Neural crest cell (in vitro differentiated cells): ENCODE measurements at regions not wholly inside any gene's neighbourhood (a gene's known extent, or its start where the extent isn't known, plus 50 kb on each side); places are given as distances from the start of the nearest gene placed in this dataset.
"Not testable (repeated sequence)": the region's sequence is repeated elsewhere in the genome, so short reads cannot be mapped to it uniquely, and the experiment has no call there.

ENCODE experiments used
- DNase-seq: peaks from one replicate; pipeline ENCODE4 v3.0.0; 2021; ENCODE audit warnings: low read depth, mixed read lengths, low spot score
- H3K27ac Mint-ChIP-seq: one replicate; pipeline ENCODE4 v1.8.0; 2021; ENCODE audit warnings: mild to moderate bottlenecking, mixed read lengths; ENCODE audit not compliant: unreplicated experiment
- H3K27me3 Mint-ChIP-seq: 2 replicates; pipeline ENCODE4 v1.8.0; 2021; ENCODE audit warnings: low read depth, mild to moderate bottlenecking, mixed read lengths
- H3K36me3 Mint-ChIP-seq: 2 replicates; pipeline ENCODE4 v1.8.0; 2021; ENCODE audit warnings: low read depth, mild to moderate bottlenecking, mixed read lengths
- H3K4me1 Mint-ChIP-seq: 2 replicates; pipeline ENCODE4 v1.8.0; 2021; ENCODE audit warnings: mixed read lengths
- H3K4me3 Mint-ChIP-seq: one replicate; pipeline ENCODE4 v1.8.0; 2021; ENCODE audit warnings: mild to moderate bottlenecking, mixed read lengths
- H3K9me3 Mint-ChIP-seq: 2 replicates; pipeline ENCODE4 v1.8.0; 2021; ENCODE audit warnings: mixed read lengths
- CTCF ChIP-seq: fragments of 200-600 bp; sonication (generic); conservative IDR thresholded peaks from 2 replicates; pipeline ENCODE4 v1.5.0; 2021; ENCODE audit warnings: antibody characterized with exemption, mild to moderate bottlenecking

GRCh38 chr14:105700146-105700545, 173.8 kb downstream of the TMEM121 start:
- H3K27ac Mint-ChIP-seq, H3K27me3 Mint-ChIP-seq, H3K4me1 Mint-ChIP-seq, H3K4me3 Mint-ChIP-seq, DNase-seq: not testable (repeated sequence)
- Mint-ChIP-seq H3K9me3 (peaks cover 18% of the 10 kb centered on the region), H3K36me3 (peaks cover 18% of the 10 kb centered on the region)

- no peak for TF ChIP-seq CTCF
- peaks cover 19% of the 10 kb centered on the region for H3K36me3 Mint-ChIP-seq
- no peak for DNase-seq
- H3K4me1 Mint-ChIP-seq = no peaks in the 10 kb centered on the region
- no peaks in the 10 kb centered on the region for H3K27me3 Mint-ChIP-seq
- no peak overlapping the region for H3K4me3 Mint-ChIP-seq
- no peak overlapping the region for H3K27ac Mint-ChIP-seq
- peaks cover 20% of the 10 kb centered on the region for H3K9me3 Mint-ChIP-seq
Observed at GRCh38 chr14:105700622-105701288, 174.4 kb downstream of the TMEM121 start.

GRCh38 chr14:105701456-105702274, 175.3 kb downstream of the TMEM121 start:
- Mint-ChIP-seq H3K9me3 (peaks cover 20% of the 10 kb centered on the region), H3K4me3 (no peak overlapping the region), H3K27me3 (no peaks in the 10 kb centered on the region), H3K4me1 (no peaks in the 10 kb centered on the region), H3K36me3 (peaks cover 19% of the 10 kb centered on the region), H3K27ac (no peak overlapping the region)
- DNase-seq = no peak
- no peak for TF ChIP-seq CTCF

GRCh38 chr14:105702275-105702817, 176.0 kb downstream of the TMEM121 start:
- peaks cover 20% of the 10 kb centered on the region for H3K9me3 Mint-ChIP-seq
- TF ChIP-seq CTCF = no peak
- no peak overlapping the region for H3K27ac Mint-ChIP-seq
- H3K27me3 Mint-ChIP-seq = no peaks in the 10 kb centered on the region
- peaks cover 19% of the 10 kb centered on the region for H3K36me3 Mint-ChIP-seq
- DNase-seq = no peak
- H3K4me3 Mint-ChIP-seq = no peak overlapping the region
- no peaks in the 10 kb centered on the region for H3K4me1 Mint-ChIP-seq

GRCh38 chr14:105703044-105703665, 176.8 kb downstream of the TMEM121 start:
- DNase-seq, H3K4me1 Mint-ChIP-seq, H3K27me3 Mint-ChIP-seq, H3K27ac Mint-ChIP-seq, H3K4me3 Mint-ChIP-seq: not testable (repeated sequence)
- Mint-ChIP-seq H3K36me3 (peaks cover 16% of the 10 kb centered on the region), H3K9me3 (peaks cover 16% of the 10 kb centered on the region)

- not testable (repeated sequence) for H3K27me3 Mint-ChIP-seq, H3K4me1 Mint-ChIP-seq, H3K4me3 Mint-ChIP-seq, DNase-seq, H3K27ac Mint-ChIP-seq
- Mint-ChIP-seq H3K9me3 (peaks cover 13% of the 10 kb centered on the region), H3K36me3 (peaks cover 13% of the 10 kb centered on the region)
Observed at GRCh38 chr14:105704091-105704490, 177.7 kb downstream of the TMEM121 start.

GRCh38 chr14:105704492-105704891, 178.1 kb downstream of the TMEM121 start:
- H3K4me3 Mint-ChIP-seq, H3K27me3 Mint-ChIP-seq, DNase-seq, H3K27ac Mint-ChIP-seq, H3K4me1 Mint-ChIP-seq: not testable (repeated sequence)
- Mint-ChIP-seq H3K9me3 (peaks cover 13% of the 10 kb centered on the region), H3K36me3 (peaks cover 13% of the 10 kb centered on the region)

- not testable (repeated sequence) for H3K27ac Mint-ChIP-seq, H3K27me3 Mint-ChIP-seq
Observed at GRCh38 chr14:105705512-105705861, 179.1 kb downstream of the TMEM121 start.

GRCh38 chr14:105705862-105706700, 179.7 kb downstream of the TMEM121 start:
- H3K4me1 Mint-ChIP-seq, H3K36me3 Mint-ChIP-seq, H3K9me3 Mint-ChIP-seq, H3K27me3 Mint-ChIP-seq, H3K4me3 Mint-ChIP-seq, DNase-seq, H3K27ac Mint-ChIP-seq: not testable (repeated sequence)

More at GRCh38 chr14:105705512-105705861, 179.1 kb downstream of the TMEM121 start:
- H3K36me3 Mint-ChIP-seq, H3K4me3 Mint-ChIP-seq, H3K9me3 Mint-ChIP-seq, H3K4me1 Mint-ChIP-seq, DNase-seq: not testable (repeated sequence)

GRCh38 chr14:105706701-105707019, 180.3 kb downstream of the TMEM121 start:
- not testable (repeated sequence) for H3K27ac Mint-ChIP-seq, DNase-seq, H3K4me3 Mint-ChIP-seq, H3K9me3 Mint-ChIP-seq, H3K36me3 Mint-ChIP-seq, H3K27me3 Mint-ChIP-seq, H3K4me1 Mint-ChIP-seq
